ENCODE measurements at regions not wholly inside any gene's neighbourhood (a gene's known extent, or its start where the extent isn't known, plus 50 kb on each side); places are given as distances from the start of the nearest gene placed in this dataset.

- Histone ChIP-seq H3K27ac (no peak overlapping the region), H3K4me2 (no peak overlapping the region), H3K36me3 (no peaks in the 10 kb centered on the region), H3K79me2 (ENCODE audit: low read depth) (no peaks in the 10 kb centered on the region), H2AFZ (replicated peaks) (no peak overlapping the region), H3K9ac (no peak overlapping the region), H3F3A (ENCODE audit: low read depth) (no peaks in the 10 kb centered on the region), H3K4me1 (peaks cover 12% of the 10 kb centered on the region), H4K20me1 (ENCODE audit: low read depth) (no peaks in the 10 kb centered on the region), H3K27me3 (no peaks in the 10 kb centered on the region), H3K9me3 (ENCODE audit: low read depth) (no peaks in the 10 kb centered on the region), H3K4me3 (no peak overlapping the region)
- no peaks in the 10 kb centered on the region for H3K27me3 Mint-ChIP-seq (ENCODE audit: insufficient read depth, low read depth)
- no peak overlapping the region for H3K4me3 Mint-ChIP-seq
- no peaks in the 10 kb centered on the region for H3K4me1 Mint-ChIP-seq
- H3K9me3 Mint-ChIP-seq: no peaks in the 10 kb centered on the region
- no peak for DNase-seq (ENCODE audit: low spot score)
- no peak overlapping the region for H3K27ac Mint-ChIP-seq
- no peaks in the 10 kb centered on the region for H3K36me3 Mint-ChIP-seq
- TF ChIP-seq CTCF (IDR thresholded peaks at IDR 0.05) (no peak), EZH2 (IDR thresholded peaks at IDR 0.05) (no peak), EZH2phosphoT487 (IDR thresholded peaks at IDR 0.05) (no peak)
These were observed 227.2 kb upstream of the SETBP1 start for GRCh38 chr18:44453505-44453904.

GRCh38 chr18:44458777-44459176 is 221.9 kb upstream of the SETBP1 start:
- TF ChIP-seq CTCF (IDR thresholded peaks at IDR 0.05) (no peak), EZH2phosphoT487 (IDR thresholded peaks at IDR 0.05) (no peak), EZH2 (IDR thresholded peaks at IDR 0.05) (no peak)
- no peak overlapping the region for H3K4me3 Mint-ChIP-seq

GRCh38 chr18:44464398-44465180 is 216.1 kb upstream of the SETBP1 start:
- no peaks in the 10 kb centered on the region for H3K9me3 Mint-ChIP-seq
- TF ChIP-seq EZH2 (IDR thresholded peaks at IDR 0.05) (no peak), EZH2phosphoT487 (IDR thresholded peaks at IDR 0.05) (no peak)
- H3K27me3 Mint-ChIP-seq (ENCODE audit: insufficient read depth, low read depth): no peaks in the 10 kb centered on the region
- H3F3A ChIP-seq (ENCODE audit: low read depth): no peaks in the 10 kb centered on the region
- H3K36me3 Mint-ChIP-seq: no peaks in the 10 kb centered on the region
- no peak overlapping the region for H3K27ac ChIP-seq
- H2AFZ ChIP-seq (replicated peaks): no peak overlapping the region
- H3K9me3 ChIP-seq (ENCODE audit: low read depth): no peaks in the 10 kb centered on the region
- no peaks in the 10 kb centered on the region for H3K27me3 ChIP-seq
- no peaks in the 10 kb centered on the region for H4K20me1 ChIP-seq (ENCODE audit: low read depth)
- no peak overlapping the region for H3K4me2 ChIP-seq
- no peaks in the 10 kb centered on the region for H3K36me3 ChIP-seq
- H3K4me1 Mint-ChIP-seq: peaks cover 9% of the 10 kb centered on the region
- H3K4me3 Mint-ChIP-seq: no peak overlapping the region
- no peaks in the 10 kb centered on the region for H3K79me2 ChIP-seq (ENCODE audit: low read depth)
- H3K27ac Mint-ChIP-seq: no peak overlapping the region
- no peaks in the 10 kb centered on the region for H3K4me1 ChIP-seq
- DNase-seq (ENCODE audit: low spot score): no peak
- no peak overlapping the region for H3K9ac ChIP-seq
- H3K4me3 ChIP-seq: no peak overlapping the region

More at GRCh38 chr18:44458777-44459176, 221.9 kb upstream of the SETBP1 start:
- no peak for DNase-seq (ENCODE audit: low spot score)
- Histone ChIP-seq H3K27ac (no peak overlapping the region), H3K36me3 (no peaks in the 10 kb centered on the region), H3K9me3 (ENCODE audit: low read depth) (no peaks in the 10 kb centered on the region), H2AFZ (replicated peaks) (no peak overlapping the region), H3K27me3 (no peaks in the 10 kb centered on the region), H3K4me2 (no peak overlapping the region), H3K4me3 (no peak overlapping the region), H3K79me2 (ENCODE audit: low read depth) (no peaks in the 10 kb centered on the region), H3K9ac (no peak overlapping the region), H3K4me1 (no peaks in the 10 kb centered on the region), H3F3A (ENCODE audit: low read depth) (no peaks in the 10 kb centered on the region), H4K20me1 (ENCODE audit: low read depth) (no peaks in the 10 kb centered on the region)
- H3K4me1 Mint-ChIP-seq: no peaks in the 10 kb centered on the region
- no peaks in the 10 kb centered on the region for H3K36me3 Mint-ChIP-seq
- H3K9me3 Mint-ChIP-seq: no peaks in the 10 kb centered on the region
- no peaks in the 10 kb centered on the region for H3K27me3 Mint-ChIP-seq (ENCODE audit: insufficient read depth, low read depth)
- H3K27ac Mint-ChIP-seq: no peak overlapping the region

- DNase-seq (ENCODE audit: low spot score): no peak
- Histone ChIP-seq H3K27me3 (no peaks in the 10 kb centered on the region), H3F3A (ENCODE audit: low read depth) (no peaks in the 10 kb centered on the region), H3K4me2 (no peak overlapping the region), H3K27ac (no peak overlapping the region), H3K9ac (no peak overlapping the region), H3K79me2 (ENCODE audit: low read depth) (no peaks in the 10 kb centered on the region), H4K20me1 (ENCODE audit: low read depth) (no peaks in the 10 kb centered on the region), H3K36me3 (no peaks in the 10 kb centered on the region), H3K4me3 (no peak overlapping the region), H3K9me3 (ENCODE audit: low read depth) (no peaks in the 10 kb centered on the region), H2AFZ (replicated peaks) (no peak overlapping the region), H3K4me1 (no peaks in the 10 kb centered on the region)
- Mint-ChIP-seq H3K9me3 (no peaks in the 10 kb centered on the region), H3K4me3 (no peak overlapping the region), H3K4me1 (peaks cover 9% of the 10 kb centered on the region), H3K27ac (no peak overlapping the region), H3K36me3 (no peaks in the 10 kb centered on the region), H3K27me3 (ENCODE audit: insufficient read depth, low read depth) (no peaks in the 10 kb centered on the region)
- TF ChIP-seq CTCF (IDR thresholded peaks at IDR 0.05) (no peak), EZH2phosphoT487 (IDR thresholded peaks at IDR 0.05) (no peak), EZH2 (IDR thresholded peaks at IDR 0.05) (no peak)
These were observed 215.3 kb upstream of the SETBP1 start for GRCh38 chr18:44465381-44465841.

All from neural progenitor cell (in vitro differentiated cells).